ENCODE measurements at regions not wholly inside any gene's neighbourhood (a gene's known extent, or its start where the extent isn't known, plus 50 kb on each side); places are given as distances from the start of the nearest gene placed in this dataset.

- DNase-seq: no peak
These were observed 317.8 kb downstream of the MIAT start for GRCh38 chr22:26974914-26975803.

- no peak for DNase-seq
These were observed 318.5 kb downstream of the MIAT start for GRCh38 chr22:26975865-26976264.

GRCh38 chr22:26977741-26978376, 320.5 kb downstream of the MIAT start:
- DNase-seq: no peak

- DNase-seq: no peak
These were observed 321.9 kb downstream of the MIAT start for GRCh38 chr22:26979294-26979693.

GRCh38 chr22:26981111-26981510, 323.7 kb downstream of the MIAT start:
- DNase-seq: no peak

GRCh38 chr22:26981541-26981940, 324.2 kb downstream of the MIAT start:
- no peak for DNase-seq

GRCh38 chr22:26983311-26983710, 325.9 kb downstream of the MIAT start:
- DNase-seq: no peak

GRCh38 chr22:26985206-26985605, 327.8 kb downstream of the MIAT start:
- DNase-seq: no peak

- DNase-seq: no peak
These were observed 328.8 kb downstream of the MIAT start for GRCh38 chr22:26985931-26986782.

GRCh38 chr22:26986884-26987283, 329.5 kb downstream of the MIAT start:
- no peak for DNase-seq

- DNase-seq: no peak
These were observed 333.3 kb downstream of the MIAT start for GRCh38 chr22:26990503-26991189.

- no peak for DNase-seq
These were observed 335.2 kb downstream of the MIAT start for GRCh38 chr22:26992556-26992955.

GRCh38 chr22:26993886-26994285, 336.5 kb downstream of the MIAT start:
- no peak for DNase-seq

- DNase-seq: no peak
These were observed 337.4 kb downstream of the MIAT start for GRCh38 chr22:26994801-26995200.

- DNase-seq: no peak
These were observed 337.8 kb downstream of the MIAT start for GRCh38 chr22:26995235-26995634.

GRCh38 chr22:26996154-26996553, 338.8 kb downstream of the MIAT start:
- no peak for DNase-seq

- DNase-seq: no peak
These were observed 340.7 kb downstream of the MIAT start for GRCh38 chr22:26998129-26998528.

- no peak for DNase-seq
These were observed 341.3 kb downstream of the MIAT start for GRCh38 chr22:26998716-26999115.

- no peak for DNase-seq
These were observed 345.9 kb downstream of the MIAT start for GRCh38 chr22:27003297-27003696.

- no peak for DNase-seq
These were observed 347.0 kb downstream of the MIAT start for GRCh38 chr22:27004434-27004833.

GRCh38 chr22:27008454-27008853, 351.1 kb downstream of the MIAT start:
- DNase-seq: no peak

- no peak for DNase-seq
These were observed 353.7 kb downstream of the MIAT start for GRCh38 chr22:27011133-27011532.

Data from occipital lobe (tissue), 1 donor.